ENCODE measurements at regions not wholly inside any gene's neighbourhood (a gene's known extent, or its start where the extent isn't known, plus 50 kb on each side); places are given as distances from the start of the nearest gene placed in this dataset.

DNA sequence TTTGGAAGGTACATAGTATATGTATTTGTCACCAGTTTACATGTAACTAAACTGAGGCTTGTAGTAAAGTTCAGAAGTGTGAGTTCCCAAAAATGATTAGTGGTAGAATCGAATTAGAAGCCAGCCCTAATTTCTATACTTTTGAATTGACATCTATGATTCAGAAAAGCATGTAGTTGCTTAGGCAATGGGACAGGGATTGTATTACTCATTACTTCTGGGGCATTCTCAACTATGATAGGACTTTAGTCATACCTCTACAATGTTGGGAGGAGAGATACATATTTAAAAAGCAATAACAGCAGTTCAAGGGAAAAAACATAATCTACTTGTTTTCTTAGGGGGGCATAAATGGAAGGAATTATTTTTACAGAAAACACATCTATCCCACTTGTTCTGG is 277.9 kb upstream of the E2F7 start:
- ATAC-seq (no peak), DNase-seq (no peak)
- intact Hi-C loops (cut with micrococcal nuclease), result no loop called here

DNA sequence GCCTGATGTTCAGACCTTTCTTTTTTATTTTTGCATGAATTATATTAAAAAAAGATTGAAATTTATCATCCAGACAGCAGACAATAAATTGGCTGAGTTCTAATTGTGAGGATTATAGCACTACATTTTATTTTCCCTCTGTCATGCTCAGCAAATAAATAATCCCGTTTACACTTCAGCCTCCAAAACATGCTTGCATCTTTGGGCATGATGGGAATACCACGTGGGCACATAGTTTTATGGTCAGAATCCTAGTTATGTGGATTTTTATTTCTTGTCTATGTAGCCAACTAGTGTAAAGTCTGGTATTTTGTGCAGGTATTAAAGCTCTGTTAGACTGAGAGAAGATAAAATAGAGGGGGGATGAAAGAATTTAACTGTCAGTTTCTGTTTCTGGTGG is 276.9 kb upstream of the E2F7 start:
- DNase-seq, result no peak
- intact Hi-C loops (cut with micrococcal nuclease), result no loop called here
- ATAC-seq, result no peak

DNA sequence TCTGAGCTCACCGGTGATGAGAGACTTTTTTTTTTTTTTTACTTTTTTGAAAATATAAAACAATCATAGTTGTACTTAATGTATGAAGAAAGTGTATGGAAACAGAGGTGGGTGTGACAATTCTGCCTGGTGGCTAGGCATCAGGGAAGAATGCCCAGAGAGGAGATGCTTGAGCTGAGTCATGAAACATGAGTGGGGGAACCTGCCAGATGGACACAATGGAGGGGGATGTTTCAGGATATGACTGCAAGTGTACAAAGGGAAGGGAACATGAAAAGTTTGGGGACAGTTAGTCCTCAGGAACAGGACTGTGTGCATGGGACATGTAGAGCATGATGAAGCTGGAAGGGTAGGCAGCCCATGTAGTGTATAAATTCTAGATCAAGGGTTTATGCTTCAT is 274.2 kb upstream of the E2F7 start:
- ATAC-seq (no peak), DNase-seq (no peak)
- intact Hi-C loops (cut with micrococcal nuclease), result no loop called here

DNA sequence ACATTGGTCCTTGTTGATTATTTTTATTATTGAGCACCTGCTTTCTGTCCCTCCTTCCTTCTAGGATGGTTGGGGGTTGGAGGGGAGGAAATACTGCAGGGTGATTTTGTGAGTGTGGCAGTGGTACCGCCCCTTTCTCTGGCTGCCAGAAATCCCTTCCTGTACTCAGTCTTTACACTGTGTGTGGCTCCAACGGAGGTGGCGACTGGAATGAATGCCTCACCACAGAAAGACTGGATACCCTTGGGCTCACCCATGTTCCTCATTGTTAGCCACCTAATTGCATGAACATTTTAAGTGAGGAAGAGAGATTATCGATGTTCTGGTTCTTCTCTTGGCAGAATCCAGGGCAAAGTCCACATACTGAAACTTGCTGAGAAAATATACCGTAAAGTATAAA is 272.0 kb upstream of the E2F7 start:
- no peak for DNase-seq
- intact Hi-C loops (cut with micrococcal nuclease), result no loop called here

DNA sequence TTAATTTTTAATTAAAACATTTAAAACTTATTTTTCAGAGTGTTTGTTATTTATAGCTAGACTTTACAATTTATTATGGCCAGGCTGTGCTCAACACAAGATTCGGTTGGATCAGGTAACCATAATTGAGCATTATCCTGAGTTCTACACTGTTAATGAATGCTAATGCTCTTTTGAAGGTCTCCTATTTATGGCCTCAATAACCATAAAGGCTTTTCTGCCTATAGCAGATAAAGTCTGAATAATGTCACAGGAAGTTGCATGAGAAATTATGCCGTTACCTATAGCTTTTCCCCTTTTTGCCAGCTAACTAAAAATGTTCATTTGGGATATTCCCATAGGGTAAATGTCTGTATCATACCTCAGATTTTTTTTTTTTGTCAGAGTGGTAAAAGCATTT is 269.4 kb upstream of the E2F7 start:
- ATAC-seq (no peak), DNase-seq (no peak)
- intact Hi-C loops (cut with micrococcal nuclease), result no loop called here

More for the DNA sequence above, 272.0 kb upstream of the E2F7 start:
- ATAC-seq, result no peak

DNA sequence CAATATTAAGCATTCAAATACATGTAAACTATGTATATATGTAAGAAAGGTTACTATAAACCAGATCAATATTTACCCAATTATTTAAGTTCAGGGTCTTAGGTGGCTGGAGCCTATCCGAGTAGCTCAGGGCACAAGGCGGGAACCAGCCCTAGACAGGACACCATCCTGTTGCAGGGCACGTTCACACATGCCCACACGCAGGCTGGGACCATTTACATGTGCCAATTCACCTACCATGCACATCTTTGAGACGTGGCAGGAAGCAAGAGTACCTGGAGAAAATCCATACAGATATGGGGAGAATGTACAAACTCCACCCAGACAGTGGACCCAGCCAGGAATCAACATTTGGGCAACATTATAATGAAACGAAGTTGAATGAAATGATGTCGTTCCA is 263.0 kb upstream of the E2F7 start:
- ATAC-seq, result no peak
- no peak for DNase-seq
- intact Hi-C loops (cut with micrococcal nuclease), result no loop called here

DNA sequence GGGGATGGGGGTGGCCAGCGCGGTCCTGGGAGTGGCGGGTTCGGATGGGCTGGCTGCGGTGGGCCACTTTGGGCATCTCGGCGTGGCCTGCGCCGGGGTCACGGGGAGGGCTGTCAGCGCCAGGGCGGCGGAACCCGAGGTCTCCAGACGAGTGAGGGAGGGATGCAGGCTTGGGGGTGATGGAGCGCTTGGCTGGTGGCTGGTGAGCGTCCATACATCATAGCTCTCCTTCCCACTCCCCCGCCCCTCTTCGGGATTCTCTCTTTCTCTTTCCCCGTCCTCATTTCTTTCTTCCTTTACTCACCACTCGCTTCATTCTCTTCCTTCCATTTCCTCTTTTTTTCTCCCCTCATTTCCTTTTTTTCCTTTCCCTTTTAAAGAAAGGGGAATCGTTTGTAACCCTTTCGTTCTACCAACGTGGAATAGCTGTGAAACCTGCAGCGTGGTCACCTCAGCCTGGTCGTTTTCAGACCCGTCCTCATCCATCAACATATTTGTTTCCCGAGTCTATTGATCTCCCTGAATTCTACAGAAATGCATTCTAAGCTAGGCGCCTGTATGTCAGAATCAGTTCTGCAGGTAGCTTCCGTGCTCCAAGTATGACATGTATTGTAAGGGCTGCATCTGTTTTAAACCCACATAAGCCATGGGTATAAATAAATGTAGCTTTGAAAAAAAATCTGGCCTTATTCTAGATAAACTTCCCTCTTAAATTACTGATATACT is 260.3 kb upstream of the E2F7 start:
- ATAC-seq, result peak; percentile 47
- intact Hi-C loops (cut with micrococcal nuclease), result no loop called here

DNA sequence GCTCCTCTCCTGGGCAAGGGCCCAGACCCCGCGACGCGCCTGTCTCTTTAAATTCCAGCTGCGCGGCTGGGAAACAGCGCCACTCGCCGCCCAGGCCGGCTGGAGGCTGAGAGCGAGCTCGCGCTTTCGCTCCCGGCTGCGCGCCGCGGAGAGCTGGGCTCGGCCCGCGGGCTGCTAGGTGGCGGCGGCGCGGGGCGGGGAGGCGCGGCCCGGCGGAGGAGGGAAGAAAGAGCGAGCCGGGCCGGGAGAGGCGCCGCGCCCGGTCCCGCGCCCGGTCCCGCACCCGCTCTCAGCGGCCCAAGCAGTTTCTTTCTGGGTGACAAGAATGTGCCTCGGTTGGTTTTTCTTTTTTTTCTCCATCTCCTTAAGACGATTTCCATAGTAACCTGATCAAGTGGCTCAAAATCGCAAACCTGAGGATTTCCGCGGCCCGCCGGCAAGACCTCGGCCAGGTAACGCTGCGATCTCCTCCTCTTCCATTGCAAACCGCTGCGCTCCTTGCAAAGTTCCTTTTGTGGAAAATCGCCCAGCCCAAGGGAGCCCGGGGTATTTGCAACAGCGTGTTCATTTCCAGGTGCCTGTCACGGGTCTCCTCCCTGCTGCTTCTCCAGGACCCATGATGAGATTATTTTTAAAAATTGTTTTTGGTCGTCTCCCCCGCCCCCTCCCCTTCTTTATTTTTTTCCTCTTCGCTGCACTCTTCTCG is 259.5 kb upstream of the E2F7 start:
- peak; percentile 100 for ATAC-seq
- peak; percentile 90 for DNase-seq
- intact Hi-C loops (cut with micrococcal nuclease), result no loop called here

More for the DNA sequence above, 260.3 kb upstream of the E2F7 start:
- peak; percentile 39 for DNase-seq

DNA sequence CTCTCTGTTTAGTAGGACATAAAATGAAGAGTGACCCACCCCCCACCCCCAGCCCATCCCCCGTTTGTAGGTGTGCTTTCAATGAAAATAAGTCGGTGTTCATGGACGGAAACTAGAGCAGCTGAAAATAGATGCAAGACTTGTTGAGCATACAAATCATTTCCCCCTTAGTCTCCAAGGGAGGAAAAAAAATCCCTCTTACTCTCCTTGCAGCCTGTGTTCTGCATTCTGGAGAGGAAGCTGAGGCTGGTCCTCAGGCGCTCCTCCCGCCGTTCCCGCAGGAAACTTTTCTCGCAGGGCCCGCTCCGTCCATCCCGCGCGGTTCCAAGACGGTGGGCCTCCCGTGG is 259.0 kb upstream of the E2F7 start:
- DNase-seq (no peak), ATAC-seq (no peak)
- intact Hi-C loops (cut with micrococcal nuclease), result no loop called here

DNA sequence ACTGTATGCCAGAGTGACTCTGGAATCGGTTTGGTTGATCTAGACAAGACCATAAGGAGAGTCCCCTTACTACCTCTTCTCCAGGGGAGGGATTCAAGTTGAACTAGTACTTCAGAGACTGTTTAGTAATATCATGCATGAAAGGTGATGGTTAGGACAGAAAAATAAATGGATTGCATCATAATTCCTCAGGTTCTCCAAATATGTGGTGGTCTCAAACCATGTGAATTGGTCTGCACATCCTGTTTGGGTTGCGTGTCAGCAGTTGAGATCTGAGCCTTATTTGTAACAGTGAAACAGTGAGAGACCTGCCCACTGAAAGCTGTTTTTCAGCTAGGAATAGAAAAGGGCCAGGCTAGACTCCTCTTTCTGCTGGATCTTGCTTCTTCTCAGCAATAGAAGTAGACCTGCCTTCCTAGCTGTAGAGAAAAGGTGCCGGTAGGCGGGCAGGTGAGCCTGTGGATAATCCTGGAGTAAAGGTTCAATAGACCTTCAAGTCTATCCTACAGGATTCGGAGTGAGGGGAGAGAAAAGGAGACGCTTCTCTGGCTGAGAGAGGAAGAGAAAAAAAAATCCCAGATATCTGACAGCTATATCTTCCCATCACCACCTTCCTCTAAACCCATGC is 258.5 kb upstream of the E2F7 start:
- ATAC-seq (no peak), DNase-seq (no peak)
- intact Hi-C loops (cut with micrococcal nuclease), result no loop called here

DNA sequence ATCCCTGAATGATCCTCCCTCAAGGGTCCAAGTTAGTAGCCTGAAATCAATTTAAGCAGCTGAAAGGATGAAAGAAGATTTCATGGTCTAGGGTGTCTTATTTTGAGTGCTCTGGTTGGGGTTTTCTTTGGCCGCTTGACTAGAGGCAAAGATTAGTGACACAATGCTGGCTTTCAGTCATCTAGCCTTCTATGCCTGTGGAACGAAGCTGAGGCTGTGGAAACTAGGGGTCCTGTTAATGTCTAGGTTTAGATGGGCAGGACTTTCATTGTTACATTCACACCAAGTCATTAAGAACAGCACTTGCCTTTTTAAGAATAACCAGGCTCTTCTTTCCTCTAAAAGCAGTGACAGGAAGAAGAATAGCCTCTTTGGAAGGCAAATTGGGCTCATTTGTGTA is 253.8 kb upstream of the E2F7 start:
- ATAC-seq (no peak), DNase-seq (no peak)
- intact Hi-C loops (cut with micrococcal nuclease), result no loop called here

DNA sequence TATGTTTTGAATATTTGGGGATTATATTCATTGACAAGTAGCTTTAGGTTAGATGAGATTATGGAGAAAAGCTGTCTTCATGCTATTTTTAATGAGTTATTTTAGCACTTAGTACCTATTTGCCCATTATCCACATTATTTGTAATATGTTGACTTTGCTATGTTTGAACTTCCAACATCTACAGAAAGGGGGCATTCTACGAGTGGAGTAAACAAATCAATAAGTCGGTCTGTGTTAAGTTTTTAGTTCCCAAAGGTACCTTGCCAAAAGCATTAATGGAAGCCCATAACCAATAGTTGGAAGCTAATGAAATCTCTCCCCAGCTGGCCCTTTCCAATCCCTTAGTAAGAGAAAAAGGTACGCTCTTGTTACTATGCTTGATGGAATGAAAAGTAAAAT is 250.0 kb upstream of the E2F7 start:
- intact Hi-C loops (cut with micrococcal nuclease), result no loop called here
- ATAC-seq (no peak), DNase-seq (no peak)

DNA sequence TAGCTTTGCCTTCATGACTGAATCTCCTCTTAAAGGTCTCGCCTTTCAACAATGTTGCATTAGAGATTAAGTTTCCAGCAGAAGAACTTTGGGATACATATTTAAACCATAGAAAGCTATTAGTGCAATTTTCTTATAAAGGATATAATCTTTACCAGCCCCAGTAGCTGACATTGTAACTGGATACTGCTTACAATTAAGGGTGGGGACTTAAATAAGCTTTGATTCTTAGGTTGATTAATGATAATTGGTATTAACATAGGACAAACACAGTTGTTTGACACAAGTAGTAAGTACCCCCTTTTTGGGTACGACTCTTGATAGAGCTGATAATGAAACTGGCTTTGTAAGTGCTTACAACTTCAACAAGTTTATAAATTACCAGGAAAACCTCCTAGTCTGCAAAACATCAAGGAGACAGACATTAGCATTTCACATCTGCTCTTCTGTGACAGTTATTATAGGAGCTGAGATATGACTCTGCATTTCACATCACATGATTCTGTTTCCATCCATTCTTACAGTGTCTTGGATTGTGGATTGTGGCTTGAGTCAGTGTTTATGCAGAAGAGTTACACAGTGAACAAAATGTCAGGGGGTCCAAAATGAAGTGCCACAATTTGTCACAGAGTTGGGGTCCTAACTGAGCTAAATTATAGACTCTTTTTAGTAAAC is 249.1 kb upstream of the E2F7 start:
- ATAC-seq (no peak), DNase-seq (no peak)
- intact Hi-C loops (cut with micrococcal nuclease), result no loop called here

DNA sequence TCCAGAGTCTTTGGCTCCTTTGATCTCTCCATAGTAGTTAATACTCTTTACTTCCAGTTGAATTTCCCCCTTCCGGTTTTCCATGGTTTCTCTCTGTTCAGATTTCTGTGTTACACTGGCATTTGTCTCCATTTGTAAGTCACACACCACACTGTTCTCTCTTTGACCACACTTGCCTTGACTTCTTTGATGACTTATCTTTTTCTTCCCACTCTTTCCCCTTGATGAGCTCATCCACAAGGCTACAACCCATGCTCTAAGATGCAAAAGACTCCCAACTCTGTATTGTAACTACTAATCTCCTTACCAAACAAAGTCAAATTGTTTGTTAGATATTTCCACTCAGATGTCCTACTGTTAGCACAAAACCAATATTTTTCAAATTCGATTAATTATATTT is 242.7 kb upstream of the E2F7 start:
- intact Hi-C loops (cut with micrococcal nuclease), result no loop called here
- DNase-seq (no peak), ATAC-seq (no peak)

DNA sequence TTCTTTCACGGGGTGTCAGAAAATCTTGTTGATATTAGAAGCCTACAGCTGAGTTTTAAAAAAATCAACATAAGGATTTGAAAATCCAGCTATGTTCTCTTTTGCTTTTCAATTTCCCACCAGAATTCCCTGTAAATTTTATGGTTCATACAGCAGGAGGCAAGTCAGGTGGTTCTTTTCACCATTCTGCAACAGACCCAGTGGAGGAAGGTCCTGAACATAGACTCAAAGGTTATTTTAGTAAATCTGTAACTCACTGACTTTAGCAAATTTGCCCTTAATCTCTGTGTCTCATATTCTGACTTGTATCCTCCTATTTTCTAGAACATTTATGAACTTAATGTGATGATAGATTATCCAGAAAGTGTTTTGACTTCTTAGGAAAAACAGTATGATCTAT is 235.4 kb upstream of the E2F7 start:
- intact Hi-C loops (cut with micrococcal nuclease), result no loop called here
- DNase-seq, result no peak
- ATAC-seq, result no peak

DNA sequence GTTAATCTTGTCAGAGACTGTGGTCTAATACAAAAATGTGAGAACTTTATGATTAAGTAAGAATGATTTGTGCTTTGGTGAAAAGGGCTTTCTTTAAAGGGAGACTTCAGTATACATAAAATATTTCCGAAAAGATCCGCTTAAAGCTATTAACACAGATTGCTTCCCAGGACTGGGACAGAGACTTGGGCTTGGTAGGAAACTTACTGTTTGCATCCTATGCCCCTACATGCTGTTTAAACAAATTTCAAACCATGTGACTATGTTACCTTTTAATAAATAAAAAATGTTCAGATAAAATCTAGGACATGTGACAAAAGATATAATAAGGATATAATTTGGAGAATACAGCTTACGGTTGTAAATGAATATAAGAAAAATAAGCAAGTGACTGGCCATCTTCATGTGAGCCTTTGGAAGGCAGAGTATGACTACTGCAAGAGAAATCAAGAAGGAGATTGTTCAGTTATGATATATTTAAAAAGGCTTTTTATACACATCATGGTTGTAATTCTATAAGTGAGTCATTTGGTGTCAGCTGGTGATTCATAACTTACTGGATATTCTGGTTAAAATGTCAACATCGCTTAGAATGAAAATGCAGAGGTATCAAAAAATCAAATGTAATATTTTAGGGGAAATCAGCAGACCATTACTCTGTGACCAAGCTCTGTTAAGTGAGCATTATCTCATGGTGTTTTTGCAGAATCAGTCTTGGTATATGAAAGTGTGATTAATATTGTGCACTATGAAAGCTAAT is 234.7 kb upstream of the E2F7 start:
- no peak for ATAC-seq
- no peak for DNase-seq
- intact Hi-C loops (cut with micrococcal nuclease), result no loop called here

DNA sequence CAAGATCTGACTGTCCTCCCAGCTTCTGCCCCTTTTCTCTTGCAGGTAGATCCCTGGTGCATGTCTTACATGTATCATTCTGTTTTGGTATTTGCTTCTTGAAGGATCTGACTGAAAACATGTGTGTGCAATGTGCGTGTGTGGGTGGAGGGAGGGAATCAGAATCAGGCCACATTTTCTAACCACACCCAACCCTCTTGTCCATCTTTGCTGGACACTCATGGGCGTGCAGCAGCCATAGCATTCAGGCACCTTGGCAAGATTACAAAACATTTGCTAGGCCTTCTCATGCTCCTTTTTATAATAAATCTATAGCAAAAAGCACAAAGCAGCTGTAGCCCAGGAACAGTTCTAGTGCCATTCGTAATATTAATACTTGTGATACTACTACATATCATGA is 233.6 kb upstream of the E2F7 start:
- no peak for DNase-seq
- ATAC-seq, result no peak
- intact Hi-C loops (cut with micrococcal nuclease), result no loop called here

DNA sequence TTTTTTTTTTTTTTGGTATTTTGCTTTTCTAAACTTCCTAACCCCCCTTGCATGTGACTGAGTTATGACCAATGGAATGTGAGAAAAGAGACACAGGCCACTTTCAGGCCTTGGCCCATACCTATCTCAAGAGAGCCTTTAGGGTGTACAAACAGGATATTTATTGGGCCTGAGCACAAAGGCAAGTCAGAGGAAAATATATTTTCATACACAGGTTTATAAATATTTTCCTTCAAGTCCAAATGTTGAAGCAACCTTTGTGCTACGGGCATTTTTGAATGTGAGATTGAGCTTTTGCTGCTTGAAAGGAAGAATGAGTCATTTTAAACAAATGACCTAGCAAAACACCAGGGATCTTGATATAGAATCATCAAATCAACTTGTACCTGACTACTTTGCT is 228.6 kb upstream of the E2F7 start:
- DNase-seq (no peak), ATAC-seq (no peak)
- intact Hi-C loops (cut with micrococcal nuclease), result no loop called here

DNA sequence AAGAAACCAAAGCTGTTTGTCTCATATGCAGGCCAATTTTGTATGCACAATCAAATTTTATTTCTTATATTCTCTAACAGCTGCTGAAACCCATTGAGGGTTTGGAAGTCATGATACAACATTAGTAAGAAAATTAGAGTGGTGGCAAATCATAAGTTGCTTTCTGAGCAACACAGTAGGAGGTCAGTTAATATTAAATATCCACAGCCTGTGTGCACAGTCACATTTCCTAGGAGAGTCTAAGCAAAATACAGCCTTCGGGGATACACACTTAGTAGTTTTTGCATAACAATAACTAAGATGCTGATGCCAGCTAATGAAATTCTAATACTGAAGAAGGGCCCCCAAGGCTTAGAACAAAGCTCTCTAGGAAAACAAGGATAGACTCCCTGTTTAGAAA is 209.6 kb upstream of the E2F7 start:
- no peak for ATAC-seq
- intact Hi-C loops (cut with micrococcal nuclease), result no loop called here
- no peak for DNase-seq

DNA sequence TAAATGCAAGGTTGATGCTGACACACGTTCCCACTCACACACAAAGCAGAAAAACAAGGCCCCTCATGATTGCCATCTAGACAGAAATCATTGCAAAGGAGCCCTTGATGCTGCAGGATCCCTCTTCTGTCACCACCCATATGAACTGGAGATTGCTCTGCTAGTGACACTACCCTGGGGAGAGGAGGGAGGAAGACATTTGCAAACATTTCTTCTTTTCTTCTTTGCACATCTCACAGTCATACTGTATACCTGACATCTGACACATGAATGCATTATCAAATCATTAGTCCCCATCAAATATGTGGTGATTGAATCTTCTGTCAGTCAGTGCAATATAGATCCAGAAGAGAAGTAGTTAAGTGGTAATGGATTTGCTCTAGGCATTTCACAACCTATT is 208.5 kb upstream of the E2F7 start:
- intact Hi-C loops (cut with micrococcal nuclease), result no loop called here
- ATAC-seq (no peak), DNase-seq (no peak)

All from left ventricle myocardium superior (tissue), 1 donor.